GM19328 (cell line): ENCODE measurements at regions not wholly inside any gene's neighbourhood (a gene's known extent, or its start where the extent isn't known, plus 50 kb on each side); places are given as distances from the start of the nearest gene placed in this dataset.

Experiments
- ATAC-seq: cut with Tn5 transposase; IDR thresholded peaks from one replicate; pipeline ENCODE4 v1.9.1; 2021; ENCODE audit warnings: mild to moderate bottlenecking, moderate library complexity; ENCODE audit not compliant: unreplicated experiment

DNA sequence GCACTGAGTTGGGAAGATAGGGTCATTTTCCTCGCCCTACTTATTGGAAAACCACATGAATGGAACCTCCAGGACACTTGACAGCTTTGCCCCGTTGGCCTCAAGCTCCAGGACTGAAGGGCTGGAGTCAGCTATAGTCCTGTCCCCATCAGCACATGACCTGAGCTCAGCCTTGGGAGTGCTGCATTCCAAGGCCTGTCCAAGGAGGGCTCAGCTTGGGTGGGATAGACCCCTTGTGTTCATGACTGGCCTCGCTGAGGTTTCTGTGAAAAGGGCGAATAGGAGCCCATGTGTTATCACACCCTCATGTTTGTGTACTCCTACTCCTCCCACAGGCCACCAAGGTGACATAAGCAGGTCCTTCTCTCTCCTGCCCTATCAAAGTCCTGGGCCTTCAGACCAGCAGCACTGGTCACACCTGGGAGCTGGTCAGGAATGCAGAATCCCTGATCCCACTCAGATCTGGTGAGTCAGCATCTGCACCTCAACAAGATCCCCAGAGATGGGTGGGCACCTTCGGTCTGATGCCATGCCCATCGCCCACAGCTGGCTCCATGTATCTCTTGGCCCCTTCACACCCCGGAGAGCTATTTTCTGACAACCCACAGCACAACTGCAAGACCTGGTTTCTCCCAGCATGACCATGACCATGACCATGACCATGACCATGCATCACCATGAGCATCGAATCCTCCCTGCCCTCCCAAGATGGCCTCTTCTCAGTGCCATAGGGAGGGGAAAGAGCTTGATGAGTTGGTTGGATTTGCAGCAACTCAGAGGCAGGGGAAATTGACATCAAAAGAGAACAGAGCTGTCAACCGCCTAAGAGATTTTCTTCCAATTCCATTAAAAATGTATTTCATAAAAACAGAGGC, 83.0 kb upstream of the RAB6C start:
- no peak for ATAC-seq

DNA sequence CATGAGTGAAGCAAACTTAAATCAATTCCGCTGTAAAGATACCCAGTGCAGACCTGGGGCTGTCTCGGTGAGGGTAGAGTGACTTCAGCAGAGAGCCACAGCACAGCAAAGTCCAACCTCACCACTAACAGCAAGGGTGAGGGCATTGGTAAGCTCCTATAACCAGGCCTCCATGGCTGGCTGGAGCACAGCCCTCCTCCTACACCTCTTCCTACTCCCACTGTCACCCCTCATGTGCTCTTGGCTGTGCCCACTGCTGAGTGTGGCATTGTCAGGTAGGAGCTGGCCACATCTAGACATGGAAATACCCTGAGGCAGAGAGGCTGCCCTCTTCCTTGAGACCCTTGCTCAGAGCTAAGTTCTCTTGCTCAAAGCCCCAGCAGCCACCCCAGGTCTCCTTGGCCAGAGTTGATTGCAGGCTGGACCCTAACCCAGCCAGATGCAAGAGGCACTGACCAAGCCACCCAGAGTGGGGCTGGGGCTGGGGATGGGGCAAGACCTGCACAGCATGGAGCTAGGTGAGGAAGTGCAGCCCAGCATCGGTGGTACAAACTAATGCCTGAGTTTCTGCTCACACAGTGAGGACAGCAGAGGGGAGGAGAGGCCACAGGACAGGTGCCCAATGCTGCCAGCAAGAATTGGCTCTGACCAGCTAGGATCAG, 77.6 kb upstream of the RAB6C start:
- no peak for ATAC-seq

DNA sequence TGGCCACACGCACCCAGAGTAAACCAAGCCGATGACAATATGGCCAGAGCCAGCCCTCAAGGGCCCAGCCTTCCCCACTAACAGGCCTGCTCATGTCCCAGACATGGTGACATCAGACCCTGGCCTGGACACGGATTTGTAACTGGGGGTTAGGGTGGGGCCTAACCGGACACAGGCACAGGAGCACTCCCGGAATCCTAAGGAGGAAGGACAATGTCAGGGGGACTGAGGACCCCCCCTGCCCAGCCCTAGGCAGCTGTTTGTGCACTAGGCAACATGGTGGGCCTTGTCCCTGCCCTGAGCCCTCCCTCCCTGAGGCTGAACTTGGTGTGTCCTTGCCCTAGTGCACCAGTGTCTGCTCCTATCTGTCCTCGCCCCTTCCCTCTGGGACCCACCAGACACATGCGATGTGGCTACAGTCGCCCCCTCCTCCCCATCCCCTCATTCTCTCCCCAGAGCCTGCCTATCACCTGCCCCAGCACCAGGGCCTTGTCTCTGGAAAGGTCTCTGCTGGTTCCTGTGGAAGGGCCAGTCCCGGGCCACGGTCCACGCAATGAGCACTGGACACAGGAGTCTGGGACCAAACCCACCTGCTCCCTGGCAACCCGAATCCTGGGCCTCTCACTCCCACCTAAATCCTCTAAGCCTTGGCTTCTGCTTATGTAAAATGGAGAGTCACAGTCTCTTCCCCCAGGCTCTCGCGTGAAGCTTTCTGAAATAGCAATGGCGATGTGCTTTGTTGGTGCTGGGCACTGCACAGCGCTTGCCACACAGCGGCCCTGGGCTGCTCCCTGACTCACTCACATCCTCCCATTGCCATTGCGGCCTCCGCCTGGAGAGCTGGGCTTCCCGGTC, 76.5 kb upstream of the RAB6C start:
- no peak for ATAC-seq

DNA sequence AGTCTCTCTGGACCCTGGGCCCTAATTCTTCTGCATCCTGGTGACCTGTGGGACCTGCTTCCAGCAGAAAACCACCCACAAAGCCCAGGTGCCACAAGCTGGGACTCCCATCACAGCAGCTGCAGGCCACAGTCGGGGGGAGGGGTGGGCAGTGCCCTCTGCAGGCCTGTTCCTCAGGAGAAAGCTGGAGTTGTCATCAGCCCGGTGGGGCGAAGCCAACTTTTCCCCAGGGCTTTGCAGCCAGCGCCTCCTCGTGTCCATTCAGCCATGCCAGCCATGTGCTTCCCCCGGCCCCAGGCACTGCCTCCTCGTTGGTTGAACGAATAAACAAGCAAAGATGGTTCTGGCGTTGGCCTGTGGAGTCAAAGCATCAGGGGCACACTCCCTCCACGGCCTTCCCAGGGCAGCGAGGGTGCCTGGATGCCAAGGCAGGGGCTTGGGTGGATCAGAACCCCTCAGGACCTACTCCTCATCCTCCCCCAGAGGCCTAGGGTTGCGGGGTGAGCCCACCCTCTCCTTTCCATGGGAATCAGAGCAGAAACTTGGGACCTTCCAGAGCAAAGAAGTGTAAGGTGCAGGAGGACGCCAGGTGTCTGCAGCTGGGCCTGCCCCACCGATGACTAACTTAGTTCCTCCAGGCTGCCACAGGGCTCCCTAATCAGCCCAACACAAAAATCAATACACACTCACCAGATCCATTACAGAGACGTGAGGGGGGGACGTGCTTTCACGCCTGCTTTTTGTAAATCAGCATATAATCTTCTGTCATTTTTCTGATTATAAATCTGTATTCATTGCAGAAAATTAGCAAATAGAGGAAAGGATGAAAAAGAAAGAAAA, 75.7 kb upstream of the RAB6C start:
- no peak for ATAC-seq

DNA sequence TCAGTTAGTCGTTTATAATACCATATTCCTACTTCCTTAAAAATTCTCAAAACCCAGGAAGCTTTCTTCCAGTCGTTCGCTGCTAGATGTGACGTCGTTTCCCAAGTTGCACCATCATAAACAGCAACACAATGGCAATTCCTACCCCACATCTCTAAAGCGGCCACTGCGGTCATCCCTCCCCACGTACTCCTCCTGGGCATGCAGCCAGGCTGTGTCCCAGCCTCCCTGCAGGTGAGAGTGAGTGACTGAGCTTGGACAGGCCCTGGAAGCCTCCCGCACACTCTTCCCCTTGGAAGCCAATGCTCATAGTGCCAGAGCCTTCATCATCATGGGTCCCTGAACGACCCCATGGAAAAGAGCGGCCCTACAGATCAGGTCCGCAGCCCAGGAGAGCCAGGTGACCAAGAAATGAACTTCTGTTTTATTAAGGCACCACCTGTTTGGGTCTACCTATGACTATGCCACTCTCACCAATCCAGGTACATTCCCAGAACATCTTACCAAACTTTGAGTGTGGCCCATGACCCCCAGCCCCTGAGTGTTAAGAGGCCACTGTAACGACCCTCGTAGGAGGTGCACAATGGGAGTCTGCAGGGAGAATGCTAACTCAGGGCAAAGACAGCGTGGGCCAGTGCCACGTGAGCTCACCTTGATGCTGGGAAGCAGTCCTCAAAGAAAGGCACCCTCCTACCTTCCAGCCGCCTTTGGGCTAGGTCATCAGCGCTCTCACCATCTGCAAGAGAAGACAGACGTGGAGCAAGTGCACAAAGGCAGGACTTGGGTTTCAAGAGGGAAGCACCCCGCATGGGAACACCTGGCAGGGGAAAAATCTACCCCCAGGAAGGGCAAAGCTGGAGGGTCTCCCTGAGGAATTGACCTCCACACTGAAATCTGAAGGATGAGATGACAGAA, 74.7 kb upstream of the RAB6C start:
- no peak for ATAC-seq

DNA sequence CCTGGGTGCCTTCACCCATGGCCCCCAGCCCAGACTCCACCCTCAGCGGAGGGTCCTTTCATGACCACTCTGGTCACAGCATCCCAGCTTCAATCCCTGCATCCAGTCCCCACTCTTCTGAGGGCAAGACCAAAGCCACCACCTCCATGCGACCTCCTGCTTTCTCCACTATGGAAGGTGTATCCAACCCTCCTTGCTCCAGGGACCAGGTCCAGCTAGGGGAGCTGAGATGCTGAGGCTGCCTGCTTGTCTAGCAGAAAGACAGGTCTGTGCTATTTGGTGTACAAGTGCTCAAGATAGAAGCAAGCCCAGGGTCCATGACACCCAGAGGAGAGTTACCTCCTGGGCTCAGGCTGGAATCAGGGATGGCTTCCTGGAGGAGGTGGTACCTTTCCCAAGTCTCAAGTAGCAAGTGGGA, 73.8 kb upstream of the RAB6C start:
- ATAC-seq = no peak

DNA sequence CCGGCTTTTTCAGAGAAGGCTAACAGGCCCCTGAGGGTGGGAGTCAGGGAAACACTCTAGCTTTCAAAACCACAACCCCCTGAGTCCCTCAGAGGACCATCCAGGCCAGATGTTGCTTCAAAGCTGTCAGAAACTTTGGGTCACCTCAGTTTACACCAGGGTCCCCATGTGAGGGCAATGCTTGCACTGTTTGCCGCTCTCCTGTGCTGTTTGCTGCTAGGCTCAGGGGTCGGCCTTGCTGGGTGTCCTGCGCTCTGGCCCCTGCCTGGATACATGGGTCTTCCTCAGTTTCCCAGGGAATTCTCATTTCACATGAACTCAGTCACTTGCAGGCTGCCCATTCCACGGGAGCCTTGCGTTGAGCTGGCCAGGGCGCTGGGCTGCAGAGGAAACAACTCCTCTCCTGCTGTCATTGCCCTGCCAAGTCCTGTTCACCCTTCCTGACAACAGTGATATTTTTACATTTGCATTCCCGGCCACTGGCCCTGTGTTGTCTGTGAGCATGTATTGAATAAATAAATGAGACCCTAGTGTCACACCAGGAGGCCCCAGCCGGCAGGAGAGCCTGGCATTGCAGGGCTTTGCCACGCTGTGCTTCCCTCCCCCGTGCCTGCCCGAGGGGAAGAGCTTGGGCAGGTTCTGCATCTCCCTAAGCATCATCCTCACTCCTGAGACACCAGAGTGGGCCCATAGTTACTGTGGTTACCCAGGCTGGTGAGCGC, 73.2 kb upstream of the RAB6C start:
- ATAC-seq = no peak

DNA sequence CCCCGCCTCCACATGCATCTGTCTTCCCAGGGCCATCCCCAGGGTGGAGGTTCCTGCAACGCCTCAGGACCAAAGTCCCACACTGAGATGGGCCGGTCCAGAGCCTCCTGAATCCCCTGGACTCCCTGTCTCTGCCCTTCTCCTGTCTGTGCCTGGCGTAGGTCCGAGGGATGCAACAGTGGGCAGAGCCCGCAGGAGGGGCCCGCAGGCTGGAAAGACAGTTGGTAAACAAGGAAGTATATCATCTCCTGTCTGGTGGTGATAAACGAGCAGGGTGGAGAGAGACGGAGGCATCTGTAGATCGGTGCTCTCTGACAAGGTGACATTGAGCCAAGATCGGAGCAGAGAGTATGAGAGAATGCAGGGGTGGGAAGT, 72.6 kb upstream of the RAB6C start:
- ATAC-seq = no peak

DNA sequence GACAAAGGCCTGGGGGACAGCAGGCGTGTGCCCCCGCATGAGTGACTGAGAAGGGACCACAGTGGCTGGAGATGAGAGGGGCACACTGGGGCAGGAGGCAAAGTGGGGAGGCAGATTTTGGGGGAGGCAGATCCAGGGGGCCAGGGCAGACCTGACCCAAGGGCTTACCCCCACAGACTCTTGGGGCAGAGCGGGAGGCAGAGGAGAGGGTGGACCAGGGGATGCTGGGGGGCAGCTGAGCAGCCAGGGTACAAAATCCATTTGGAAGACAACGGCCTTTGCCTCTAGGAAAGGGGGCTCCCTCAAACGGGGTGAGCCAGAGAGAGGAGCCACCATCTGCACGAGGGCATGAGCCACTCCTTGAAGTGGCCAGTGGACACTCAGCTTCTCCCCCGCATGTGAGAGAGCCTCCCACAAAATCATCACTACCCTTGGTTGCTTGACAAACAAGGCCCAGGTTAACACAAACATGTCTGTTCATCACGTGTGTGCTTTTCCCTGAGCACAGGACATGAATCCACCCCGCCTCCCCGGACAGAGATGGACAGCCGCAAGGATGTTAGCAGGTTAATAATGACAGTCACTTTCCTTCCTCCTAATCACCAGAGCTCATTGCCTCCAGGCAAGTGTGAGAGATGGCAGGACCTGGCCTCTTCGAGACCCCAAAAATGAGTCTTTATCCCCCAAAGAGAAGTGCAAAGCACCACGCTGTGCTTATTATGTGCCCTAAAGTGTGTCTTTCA, 72.0 kb upstream of the RAB6C start:
- ATAC-seq = no peak

DNA sequence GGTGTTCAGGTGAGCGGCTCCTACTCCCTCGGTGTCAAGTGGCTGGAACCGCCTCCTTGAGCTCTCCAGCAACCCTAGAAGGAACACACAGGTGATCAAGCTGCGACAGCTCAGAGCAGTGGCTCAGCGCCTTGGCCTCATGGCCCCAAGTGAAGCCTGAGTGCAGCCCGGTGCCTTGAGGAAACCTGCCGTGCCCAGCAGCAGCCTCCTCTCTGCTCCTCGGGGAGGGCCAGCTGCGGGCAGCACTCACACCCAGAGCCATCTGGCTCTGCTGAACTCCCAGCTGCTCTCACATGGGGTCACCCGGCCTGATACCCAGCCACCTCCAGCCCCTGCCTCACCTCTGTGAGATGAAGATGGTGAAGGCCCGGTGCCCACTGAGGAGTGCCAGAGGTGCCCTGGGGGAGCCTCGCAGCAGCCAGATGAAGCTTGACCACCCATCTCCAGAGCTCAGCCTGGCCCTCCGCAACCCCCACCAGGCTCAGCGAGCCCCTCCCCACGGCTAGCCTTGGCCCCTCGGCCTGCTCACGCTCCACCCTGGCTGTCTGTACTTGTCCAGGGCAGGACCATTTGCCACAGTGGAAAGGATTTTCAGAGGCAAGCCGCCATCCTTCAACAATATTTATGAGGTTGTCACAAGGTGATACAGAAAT, 70.6 kb upstream of the RAB6C start:
- no peak for ATAC-seq

DNA sequence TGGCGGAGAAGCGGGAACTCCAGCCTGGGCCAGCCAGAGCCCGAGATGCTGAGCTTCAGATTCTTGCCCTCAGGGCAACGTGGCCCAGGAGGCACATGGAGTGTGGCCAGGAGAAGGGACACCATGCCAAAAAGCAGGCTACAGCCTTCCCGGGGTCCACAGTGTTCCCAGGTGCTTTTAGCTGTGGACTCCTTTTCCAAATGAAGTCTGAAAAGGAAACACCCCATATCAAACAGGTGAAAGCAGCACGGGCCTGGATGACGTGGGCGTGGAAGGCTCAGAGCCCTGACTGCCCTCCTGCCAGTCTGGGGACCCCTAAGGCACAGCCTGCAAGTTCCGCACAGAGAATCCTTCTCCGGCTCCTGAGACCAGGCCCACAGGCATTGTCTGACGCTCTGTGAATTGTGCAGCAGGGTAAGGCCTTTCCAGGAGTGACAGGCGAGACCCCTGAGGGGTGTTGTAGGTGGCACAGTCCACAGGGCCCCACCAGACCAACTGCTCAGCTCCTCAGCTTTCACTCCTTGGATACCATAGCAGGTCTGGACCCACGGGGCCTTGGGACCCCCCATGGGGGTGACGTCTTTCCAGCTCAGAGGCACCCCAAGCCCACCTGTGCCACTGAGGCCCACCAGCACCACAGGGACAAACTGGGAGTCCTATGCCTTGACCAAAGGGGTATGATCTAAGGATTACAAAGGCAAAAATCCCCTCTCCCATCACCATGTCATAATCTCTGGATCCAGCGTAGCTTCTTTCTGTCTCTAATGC, 69.6 kb upstream of the RAB6C start:
- no peak for ATAC-seq

DNA sequence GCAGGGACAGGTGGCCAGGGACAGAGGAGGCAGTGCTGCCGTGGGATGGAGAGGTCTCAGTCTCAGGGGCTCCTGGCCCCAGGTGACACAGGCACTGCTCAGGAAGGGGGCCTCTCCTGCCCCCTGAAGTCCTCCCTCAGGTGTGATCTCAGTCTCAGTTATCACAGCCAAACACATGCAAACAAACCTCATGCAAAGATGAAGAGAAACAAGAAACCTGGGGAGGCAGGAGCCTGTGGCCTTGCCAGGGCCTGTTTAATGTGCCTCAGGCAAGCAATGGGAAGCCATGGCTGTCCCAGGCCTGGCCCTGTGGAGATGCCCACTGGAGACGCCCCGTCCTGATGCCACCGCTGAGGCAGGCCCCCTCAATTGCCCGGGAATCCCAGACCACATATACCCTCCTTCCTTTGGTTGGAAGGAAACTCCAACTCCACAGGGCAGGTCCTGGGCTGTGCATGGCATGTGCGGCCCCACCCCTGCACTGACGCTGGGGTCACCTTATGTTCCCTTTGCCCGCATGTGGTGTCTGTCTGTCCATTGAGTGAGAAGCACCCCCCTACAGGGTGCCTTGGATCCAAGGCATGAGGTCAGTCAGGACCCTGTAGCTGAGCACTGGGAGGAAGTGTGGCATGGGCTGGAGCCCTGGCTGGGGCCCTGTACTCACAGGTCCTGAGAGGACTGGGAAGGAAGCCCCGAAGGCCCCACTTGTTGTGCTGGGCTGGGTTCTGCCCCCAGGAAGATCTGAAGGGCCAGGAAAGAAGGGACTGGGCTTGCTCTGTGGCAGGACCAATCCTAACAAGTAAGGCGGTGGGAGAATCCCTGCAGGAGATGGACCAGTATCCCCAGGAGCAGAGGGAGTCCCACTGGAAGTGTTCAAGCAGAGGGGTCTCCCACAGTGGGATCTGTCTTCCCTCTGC, 68.8 kb upstream of the RAB6C start:
- ATAC-seq = no peak

DNA sequence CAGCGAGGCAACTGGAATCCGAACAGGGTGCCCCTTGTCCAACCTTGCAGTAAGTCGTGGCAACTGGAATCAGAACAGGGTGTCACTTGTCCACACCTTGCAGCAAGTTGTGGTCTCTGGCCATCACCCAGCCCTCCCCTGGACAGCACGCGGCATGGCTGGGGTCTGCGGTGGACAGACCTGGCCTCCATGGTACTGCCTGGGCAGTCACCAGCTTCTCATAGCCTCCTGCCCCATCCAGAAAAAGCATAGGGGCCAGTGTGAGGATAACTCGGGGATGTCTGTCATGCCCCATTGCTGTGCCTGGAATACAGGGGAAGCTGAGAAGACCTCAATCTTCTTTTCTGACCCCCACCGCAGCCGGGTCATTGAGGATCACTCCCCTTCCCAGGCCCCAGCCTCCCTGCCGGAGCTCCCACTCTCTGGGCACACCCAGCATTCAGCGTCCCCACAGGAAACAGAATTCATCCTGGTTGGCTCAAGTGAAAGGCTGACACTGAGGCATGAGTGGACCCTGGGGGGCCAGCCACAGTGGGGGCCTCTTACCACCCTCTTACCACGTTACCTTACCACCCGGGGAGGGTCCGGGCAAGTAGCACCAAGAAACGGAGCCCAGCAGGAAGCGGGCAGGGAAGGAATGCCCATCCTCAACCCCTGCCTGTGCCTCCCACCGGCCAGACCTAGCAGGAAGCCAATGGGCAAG, 68.0 kb upstream of the RAB6C start:
- no peak for ATAC-seq

DNA sequence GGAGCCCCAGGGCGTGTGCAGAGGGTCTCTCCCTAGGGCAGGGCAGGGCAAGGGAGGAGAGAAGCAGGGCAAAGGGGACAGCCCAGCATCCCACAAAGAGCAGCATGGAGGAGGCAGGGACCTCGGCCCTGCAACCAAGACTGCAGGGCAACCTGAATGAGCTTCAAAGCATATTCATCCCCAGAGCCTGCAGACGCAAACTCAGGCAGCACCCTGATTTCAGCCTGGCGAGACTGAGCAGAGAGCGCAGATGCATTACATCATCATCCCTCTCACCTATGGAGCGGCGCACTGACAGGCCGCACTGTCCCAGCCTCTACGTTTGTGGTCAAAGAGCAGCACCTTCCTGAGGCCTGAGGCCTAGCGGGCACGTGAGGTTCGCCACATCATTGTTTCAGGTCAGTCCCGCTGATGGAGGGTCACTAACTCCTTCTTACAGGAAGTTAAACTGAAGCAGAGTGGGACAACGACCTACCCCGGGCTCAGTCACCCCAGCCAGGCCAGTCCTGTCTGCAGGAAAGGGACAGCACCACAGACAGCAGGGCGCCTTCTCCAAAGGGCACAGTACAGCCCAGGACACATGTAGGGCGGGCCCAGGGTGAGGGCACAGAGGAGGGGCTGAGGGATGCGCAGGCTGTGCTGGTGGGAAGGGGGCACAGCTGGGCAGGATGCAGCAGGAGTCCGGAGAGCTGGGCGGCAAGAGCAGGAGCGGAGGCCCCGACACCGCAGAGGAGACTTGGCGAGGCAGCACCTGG, 67.2 kb upstream of the RAB6C start:
- ATAC-seq = no peak
